SIG-M5 (cell line): ENCODE measurements at regions not wholly inside any gene's neighbourhood (a gene's known extent, or its start where the extent isn't known, plus 50 kb on each side); places are given as distances from the start of the nearest gene placed in this dataset.
"Not testable (repeated sequence)": the region's sequence is repeated elsewhere in the genome, so short reads cannot be mapped to it uniquely, and the experiment has no call there.

Experiments used
- DNase-seq: peaks from one replicate; lab custom pipeline; 2025; lab: John Stamatoyannopoulos, UW

- no peak for DNase-seq
Measured at GRCh38 chr5:135094339-135095051, 60.5 kb upstream of the PITX1 start.

GRCh38 chr5:135093483-135093882 is 59.5 kb upstream of the PITX1 start:
- DNase-seq: not testable (repeated sequence)

GRCh38 chr5:135092476-135092875 is 58.4 kb upstream of the PITX1 start:
- no peak for DNase-seq

- DNase-seq: no peak
Measured at GRCh38 chr5:135091286-135091685, 57.3 kb upstream of the PITX1 start.

GRCh38 chr5:135089912-135090311 is 55.9 kb upstream of the PITX1 start:
- DNase-seq: no peak

GRCh38 chr5:135088911-135089310 is 54.9 kb upstream of the PITX1 start:
- no peak for DNase-seq

- no peak for DNase-seq
Measured at GRCh38 chr5:135087950-135088349, 53.9 kb upstream of the PITX1 start.

- DNase-seq: no peak
Measured at GRCh38 chr5:135085936-135086725, 52.1 kb upstream of the PITX1 start.

GRCh38 chr5:135085133-135085935 is 51.3 kb upstream of the PITX1 start:
- no peak for DNase-seq
